HEK293 (cell line): ENCODE measurements at regions not wholly inside any gene's neighbourhood (a gene's known extent, or its start where the extent isn't known, plus 50 kb on each side); places are given as distances from the start of the nearest gene placed in this dataset.

Experiments used
- CTCF ChIA-PET: fragments of 350-600 bp; formaldehyde crosslinking; extraction: SDS; loops from one replicate; lab custom pipeline; 2021; ENCODE audit warnings: antibody characterized with exemption; lab: Yijun Ruan, JAX
- POLR2A ChIA-PET: fragments of 300-600 bp; formaldehyde crosslinking; extraction: SDS; loops from one replicate; lab custom pipeline; 2020; ENCODE audit warnings: antibody characterized with exemption, inconsistent platforms; lab: Yijun Ruan, JAX
- H3K27ac ChIP-seq: fragments of 200-500 bp; sonication (Bioruptor generic); 2 replicates; pipeline ENCODE4 v1.5.1; 2014; ENCODE audit warnings: low read depth, low read length, control low read depth, inconsistent platforms; ENCODE audit errors: extremely low read depth
- H3K36me3 ChIP-seq, 2 experiments: fragments of 200-500 bp in 1 of 2; sonication (Bioruptor generic) in 1 of 2; 1 replicate in 1 of 2; 2 replicates in 1 of 2; pipeline ENCODE4 v1.5.1; 2014 to 2017; ENCODE audit warnings: inconsistent platforms in 2 of 2, low read length in 2 of 2; ENCODE audit not compliant: control insufficient read depth in 2 of 2, insufficient read depth in 1 of 2
- H3K4me1 ChIP-seq: fragments of 200-500 bp; sonication (Bioruptor generic); 2 replicates; pipeline ENCODE4 v1.5.1; 2014; ENCODE audit warnings: mild to moderate bottlenecking, low read length, inconsistent platforms; ENCODE audit not compliant: control insufficient read depth, insufficient read depth
- H3K4me3 ChIP-seq: 2 replicates; pipeline ENCODE4 v1.5.1; 2011; ENCODE audit warnings: low read depth, mild to moderate bottlenecking, control low read depth, low read length, moderate library complexity
- H3K9me3 ChIP-seq: fragments of 200-500 bp; sonication (Bioruptor generic); 2 replicates; pipeline ENCODE4 v1.5.1; 2014; ENCODE audit warnings: low read depth, low read length, inconsistent platforms; ENCODE audit not compliant: control insufficient read depth, insufficient read depth
- KLF10 ChIP-seq: fragments of 450-650 bp; IDR thresholded peaks from 2 replicates; pipeline ENCODE4 v1.5.1; 2018; ENCODE audit warnings: missing biosample characterization, mild to moderate bottlenecking, missing genetic modification characterization
- MEIS1 ChIP-seq: sonication (generic); formaldehyde crosslinking; IDR thresholded peaks from 2 replicates; pipeline ENCODE4 v1.8.1; 2022; ENCODE audit warnings: missing genetic modification reagents, mild to moderate bottlenecking, borderline replicate concordance
- OSR2 ChIP-seq: fragments of 450-650 bp; formaldehyde crosslinking; IDR thresholded peaks from 2 replicates; pipeline ENCODE4 v1.5.1; 2016; ENCODE audit warnings: missing biosample characterization, missing genetic modification characterization
- ZFP69B ChIP-seq: fragments of 450-650 bp; formaldehyde crosslinking; IDR thresholded peaks from 2 replicates; pipeline ENCODE4 v1.5.1; 2016; ENCODE audit warnings: missing biosample characterization, missing genetic modification characterization
- ZNF140 ChIP-seq: fragments of 450-650 bp; formaldehyde crosslinking; IDR thresholded peaks from 2 replicates; pipeline ENCODE4 v1.5.1; 2016; ENCODE audit warnings: missing biosample characterization, missing genetic modification characterization
- ZNF174 ChIP-seq: fragments of 450-650 bp; formaldehyde crosslinking; IDR thresholded peaks from 2 replicates; pipeline ENCODE4 v1.5.0; 2017; ENCODE audit warnings: missing biosample characterization, mild to moderate bottlenecking, missing genetic modification characterization
- ZNF175 ChIP-seq: fragments of 450-650 bp; formaldehyde crosslinking; IDR thresholded peaks from 2 replicates; pipeline ENCODE4 v1.5.1; 2016; ENCODE audit warnings: missing biosample characterization, missing genetic modification characterization
- ZNF280D ChIP-seq: fragments of 450-650 bp; formaldehyde crosslinking; IDR thresholded peaks from 2 replicates; pipeline ENCODE4 v1.5.1; 2016; ENCODE audit warnings: missing biosample characterization, missing genetic modification characterization
- ZNF311 ChIP-seq: fragments of 450-650 bp; formaldehyde crosslinking; IDR thresholded peaks from 2 replicates; pipeline ENCODE4 v1.5.1; 2017; ENCODE audit warnings: missing biosample characterization, missing genetic modification characterization, borderline replicate concordance
- ZNF37A ChIP-seq: fragments of 450-650 bp; IDR thresholded peaks from 2 replicates; pipeline ENCODE4 v1.5.1; 2018; ENCODE audit warnings: missing biosample characterization, missing genetic modification characterization
- ZNF473 ChIP-seq: fragments of 450-650 bp; formaldehyde crosslinking; IDR thresholded peaks from 2 replicates; pipeline ENCODE4 v1.5.1; 2017; ENCODE audit warnings: missing biosample characterization, missing genetic modification characterization
- ZNF518A ChIP-seq: fragments of 450-650 bp; formaldehyde crosslinking; conservative IDR thresholded peaks from 2 replicates; pipeline ENCODE4 v1.5.1; 2016; ENCODE audit warnings: low read depth, missing biosample characterization, missing genetic modification characterization
- ZNF530 ChIP-seq: fragments of 450-650 bp; formaldehyde crosslinking; IDR thresholded peaks from 2 replicates; pipeline ENCODE4 v1.5.1; 2016; ENCODE audit warnings: low read depth, missing biosample characterization, missing genetic modification characterization
- ZNF580 ChIP-seq: fragments of 450-650 bp; formaldehyde crosslinking; IDR thresholded peaks from 2 replicates; pipeline ENCODE4 v1.5.1; 2016; ENCODE audit warnings: missing biosample characterization, missing genetic modification characterization
- ZNF626 ChIP-seq: fragments of 450-650 bp; sonication (Bioruptor Pico); formaldehyde crosslinking; IDR thresholded peaks from 2 replicates; pipeline ENCODE4 v1.5.1; 2018; ENCODE audit warnings: missing biosample characterization, missing genetic modification characterization, inconsistent platforms
- ZNF830 ChIP-seq: fragments of 450-650 bp; IDR thresholded peaks from 2 replicates; pipeline ENCODE4 v1.5.0; 2018; ENCODE audit warnings: missing biosample characterization, missing genetic modification characterization, low read depth, mild to moderate bottlenecking, moderate library complexity
- ZSCAN23 ChIP-seq: fragments of 450-650 bp; formaldehyde crosslinking; IDR thresholded peaks from 2 replicates; pipeline ENCODE4 v1.5.1; 2016; ENCODE audit warnings: missing biosample characterization, missing genetic modification characterization
- ZSCAN30 ChIP-seq: fragments of 450-650 bp; IDR thresholded peaks from 2 replicates; pipeline ENCODE4 v1.5.1; 2018; ENCODE audit warnings: missing biosample characterization, mild to moderate bottlenecking, missing genetic modification characterization, moderate library complexity
- TF ChIP-seq, protein P1 (sequence below): fragments of 450-650 bp; formaldehyde crosslinking; IDR thresholded peaks from 2 replicates; pipeline ENCODE4 v1.5.1; 2016; ENCODE audit warnings: missing biosample characterization, missing genetic modification characterization
- TF ChIP-seq, protein P2 (sequence below): fragments of 450-650 bp; formaldehyde crosslinking; IDR thresholded peaks from 2 replicates; pipeline ENCODE4 v1.5.1; 2016; ENCODE audit warnings: missing biosample characterization, missing genetic modification characterization
- TF ChIP-seq, protein P3 (sequence below): fragments of 450-650 bp; formaldehyde crosslinking; IDR thresholded peaks from 2 replicates; pipeline ENCODE4 v1.5.1; 2016; ENCODE audit warnings: missing biosample characterization, missing genetic modification characterization, borderline replicate concordance

DNA sequence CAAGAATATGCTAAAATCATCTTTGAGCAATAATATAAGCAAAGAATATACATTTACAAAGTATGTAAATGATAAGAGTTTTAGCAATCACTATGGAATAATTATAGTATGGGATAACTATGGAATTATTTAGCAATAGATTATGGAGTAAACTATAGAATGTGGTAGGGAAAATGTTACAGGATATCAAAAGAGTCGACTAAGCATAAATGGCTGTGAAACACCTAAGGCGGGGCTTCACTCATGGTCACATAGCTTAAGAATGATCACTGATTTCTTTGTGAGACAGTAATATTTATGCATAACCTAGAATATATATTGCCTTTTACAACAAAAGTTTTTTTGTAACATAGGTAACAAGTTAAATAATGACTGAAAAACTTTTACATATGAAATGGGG is 2049.7 kb downstream of the ARAP2 start (continued):
- TF ChIP-seq ZNF518A (no peak), MEIS1 (CRISPR knock-in tag) (no peak), ZNF174 (no peak), KLF10 (tag by site-specific recombination) (no peak), ZNF280D (tag by site-specific recombination) (no peak), ZNF626 (no peak), ZSCAN23 (tag by site-specific recombination) (no peak), ZNF830 (tag by site-specific recombination) (no peak), ZNF311 (no peak), ZSCAN30 (tag by site-specific recombination) (no peak)
- TF ChIP-seq, protein P1, sequence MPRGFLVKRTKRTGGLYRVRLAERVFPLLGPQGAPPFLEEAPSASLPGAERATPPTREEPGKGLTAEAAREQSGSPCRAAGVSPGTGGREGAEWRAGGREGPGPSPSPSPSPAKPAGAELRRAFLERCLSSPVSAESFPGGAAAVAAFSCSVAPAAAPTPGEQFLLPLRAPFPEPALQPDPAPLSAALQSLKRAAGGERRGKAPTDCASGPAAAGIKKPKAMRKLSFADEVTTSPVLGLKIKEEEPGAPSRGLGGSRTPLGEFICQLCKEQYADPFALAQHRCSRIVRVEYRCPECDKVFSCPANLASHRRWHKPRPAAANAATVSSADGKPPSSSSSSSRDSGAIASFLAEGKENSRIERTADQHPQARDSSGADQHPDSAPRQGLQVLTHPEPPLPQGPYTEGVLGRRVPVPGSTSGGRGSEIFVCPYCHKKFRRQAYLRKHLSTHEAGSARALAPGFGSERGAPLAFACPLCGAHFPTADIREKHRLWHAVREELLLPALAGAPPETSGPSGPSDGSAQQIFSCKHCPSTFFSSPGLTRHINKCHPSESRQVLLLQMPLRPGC (tag by site-specific recombination): no peak

GRCh38 chr4:34196375-34196774 is 2047.9 kb downstream of the ARAP2 start:
- POLR2A ChIA-PET: no interaction called here
- Histone ChIP-seq H3K36me3 (no peaks in the 10 kb centered on the region), H3K9me3 (no peaks in the 10 kb centered on the region), H3K4me1 (no peaks in the 10 kb centered on the region), H3K27ac (no peak overlapping the region), H3K4me3 (no peak overlapping the region)
- CTCF ChIA-PET: no interaction called here
- TF ChIP-seq ZFP69B (tag by site-specific recombination): no peak
- no peak for TF ChIP-seq ZNF473 (tag by site-specific recombination)
- TF ChIP-seq ZNF140: no peak
- TF ChIP-seq ZNF175 (tag by site-specific recombination): no peak
- TF ChIP-seq ZNF37A (tag by site-specific recombination): no peak
- TF ChIP-seq OSR2: no peak
- TF ChIP-seq ZNF530: no peak
- TF ChIP-seq, protein P2, sequence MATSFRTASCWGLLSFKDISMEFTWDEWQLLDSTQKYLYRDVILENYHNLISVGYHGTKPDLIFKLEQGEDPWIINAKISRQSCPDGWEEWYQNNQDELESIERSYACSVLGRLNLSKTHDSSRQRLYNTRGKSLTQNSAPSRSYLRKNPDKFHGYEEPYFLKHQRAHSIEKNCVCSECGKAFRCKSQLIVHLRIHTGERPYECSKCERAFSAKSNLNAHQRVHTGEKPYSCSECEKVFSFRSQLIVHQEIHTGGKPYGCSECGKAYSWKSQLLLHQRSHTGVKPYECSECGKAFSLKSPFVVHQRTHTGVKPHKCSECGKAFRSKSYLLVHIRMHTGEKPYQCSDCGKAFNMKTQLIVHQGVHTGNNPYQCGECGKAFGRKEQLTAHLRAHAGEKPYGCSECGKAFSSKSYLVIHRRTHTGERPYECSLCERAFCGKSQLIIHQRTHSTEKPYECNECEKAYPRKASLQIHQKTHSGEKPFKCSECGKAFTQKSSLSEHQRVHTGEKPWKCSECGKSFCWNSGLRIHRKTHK (tag by site-specific recombination): no peak
- no peak for TF ChIP-seq ZNF580 (tag by site-specific recombination)
- TF ChIP-seq, protein P3, sequence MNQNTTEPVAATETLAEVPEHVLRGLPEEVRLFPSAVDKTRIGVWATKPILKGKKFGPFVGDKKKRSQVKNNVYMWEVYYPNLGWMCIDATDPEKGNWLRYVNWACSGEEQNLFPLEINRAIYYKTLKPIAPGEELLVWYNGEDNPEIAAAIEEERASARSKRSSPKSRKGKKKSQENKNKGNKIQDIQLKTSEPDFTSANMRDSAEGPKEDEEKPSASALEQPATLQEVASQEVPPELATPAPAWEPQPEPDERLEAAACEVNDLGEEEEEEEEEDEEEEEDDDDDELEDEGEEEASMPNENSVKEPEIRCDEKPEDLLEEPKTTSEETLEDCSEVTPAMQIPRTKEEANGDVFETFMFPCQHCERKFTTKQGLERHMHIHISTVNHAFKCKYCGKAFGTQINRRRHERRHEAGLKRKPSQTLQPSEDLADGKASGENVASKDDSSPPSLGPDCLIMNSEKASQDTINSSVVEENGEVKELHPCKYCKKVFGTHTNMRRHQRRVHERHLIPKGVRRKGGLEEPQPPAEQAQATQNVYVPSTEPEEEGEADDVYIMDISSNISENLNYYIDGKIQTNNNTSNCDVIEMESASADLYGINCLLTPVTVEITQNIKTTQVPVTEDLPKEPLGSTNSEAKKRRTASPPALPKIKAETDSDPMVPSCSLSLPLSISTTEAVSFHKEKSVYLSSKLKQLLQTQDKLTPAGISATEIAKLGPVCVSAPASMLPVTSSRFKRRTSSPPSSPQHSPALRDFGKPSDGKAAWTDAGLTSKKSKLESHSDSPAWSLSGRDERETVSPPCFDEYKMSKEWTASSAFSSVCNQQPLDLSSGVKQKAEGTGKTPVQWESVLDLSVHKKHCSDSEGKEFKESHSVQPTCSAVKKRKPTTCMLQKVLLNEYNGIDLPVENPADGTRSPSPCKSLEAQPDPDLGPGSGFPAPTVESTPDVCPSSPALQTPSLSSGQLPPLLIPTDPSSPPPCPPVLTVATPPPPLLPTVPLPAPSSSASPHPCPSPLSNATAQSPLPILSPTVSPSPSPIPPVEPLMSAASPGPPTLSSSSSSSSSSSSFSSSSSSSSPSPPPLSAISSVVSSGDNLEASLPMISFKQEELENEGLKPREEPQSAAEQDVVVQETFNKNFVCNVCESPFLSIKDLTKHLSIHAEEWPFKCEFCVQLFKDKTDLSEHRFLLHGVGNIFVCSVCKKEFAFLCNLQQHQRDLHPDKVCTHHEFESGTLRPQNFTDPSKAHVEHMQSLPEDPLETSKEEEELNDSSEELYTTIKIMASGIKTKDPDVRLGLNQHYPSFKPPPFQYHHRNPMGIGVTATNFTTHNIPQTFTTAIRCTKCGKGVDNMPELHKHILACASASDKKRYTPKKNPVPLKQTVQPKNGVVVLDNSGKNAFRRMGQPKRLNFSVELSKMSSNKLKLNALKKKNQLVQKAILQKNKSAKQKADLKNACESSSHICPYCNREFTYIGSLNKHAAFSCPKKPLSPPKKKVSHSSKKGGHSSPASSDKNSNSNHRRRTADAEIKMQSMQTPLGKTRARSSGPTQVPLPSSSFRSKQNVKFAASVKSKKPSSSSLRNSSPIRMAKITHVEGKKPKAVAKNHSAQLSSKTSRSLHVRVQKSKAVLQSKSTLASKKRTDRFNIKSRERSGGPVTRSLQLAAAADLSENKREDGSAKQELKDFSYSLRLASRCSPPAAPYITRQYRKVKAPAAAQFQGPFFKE: no peak
